ENCODE measurements at regions not wholly inside any gene's neighbourhood (a gene's known extent, or its start where the extent isn't known, plus 50 kb on each side); places are given as distances from the start of the nearest gene placed in this dataset.

- TF ChIP-seq, protein P1, sequence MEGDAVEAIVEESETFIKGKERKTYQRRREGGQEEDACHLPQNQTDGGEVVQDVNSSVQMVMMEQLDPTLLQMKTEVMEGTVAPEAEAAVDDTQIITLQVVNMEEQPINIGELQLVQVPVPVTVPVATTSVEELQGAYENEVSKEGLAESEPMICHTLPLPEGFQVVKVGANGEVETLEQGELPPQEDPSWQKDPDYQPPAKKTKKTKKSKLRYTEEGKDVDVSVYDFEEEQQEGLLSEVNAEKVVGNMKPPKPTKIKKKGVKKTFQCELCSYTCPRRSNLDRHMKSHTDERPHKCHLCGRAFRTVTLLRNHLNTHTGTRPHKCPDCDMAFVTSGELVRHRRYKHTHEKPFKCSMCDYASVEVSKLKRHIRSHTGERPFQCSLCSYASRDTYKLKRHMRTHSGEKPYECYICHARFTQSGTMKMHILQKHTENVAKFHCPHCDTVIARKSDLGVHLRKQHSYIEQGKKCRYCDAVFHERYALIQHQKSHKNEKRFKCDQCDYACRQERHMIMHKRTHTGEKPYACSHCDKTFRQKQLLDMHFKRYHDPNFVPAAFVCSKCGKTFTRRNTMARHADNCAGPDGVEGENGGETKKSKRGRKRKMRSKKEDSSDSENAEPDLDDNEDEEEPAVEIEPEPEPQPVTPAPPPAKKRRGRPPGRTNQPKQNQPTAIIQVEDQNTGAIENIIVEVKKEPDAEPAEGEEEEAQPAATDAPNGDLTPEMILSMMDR (IDR thresholded peaks at IDR 0.05) = no peak
- no peak for TF ChIP-seq POLR2A (IDR thresholded peaks at IDR 0.05)
Observed at GRCh38 chr2:12273111-12273510, 443.6 kb upstream of the TRIB2 start.
